ENCODE measurements at regions not wholly inside any gene's neighbourhood (a gene's known extent, or its start where the extent isn't known, plus 50 kb on each side); places are given as distances from the start of the nearest gene placed in this dataset.
A peak's percentile ranks its signal among the peaks of the same experiment; 100 is the strongest.
"Not testable (repeated sequence)": the region's sequence is repeated elsewhere in the genome, so short reads cannot be mapped to it uniquely, and the experiment has no call there.

GRCh38 chr12:105882404-105882803, 256.4 kb downstream of the NUAK1 start:
- TF ChIP-seq, protein P1, sequence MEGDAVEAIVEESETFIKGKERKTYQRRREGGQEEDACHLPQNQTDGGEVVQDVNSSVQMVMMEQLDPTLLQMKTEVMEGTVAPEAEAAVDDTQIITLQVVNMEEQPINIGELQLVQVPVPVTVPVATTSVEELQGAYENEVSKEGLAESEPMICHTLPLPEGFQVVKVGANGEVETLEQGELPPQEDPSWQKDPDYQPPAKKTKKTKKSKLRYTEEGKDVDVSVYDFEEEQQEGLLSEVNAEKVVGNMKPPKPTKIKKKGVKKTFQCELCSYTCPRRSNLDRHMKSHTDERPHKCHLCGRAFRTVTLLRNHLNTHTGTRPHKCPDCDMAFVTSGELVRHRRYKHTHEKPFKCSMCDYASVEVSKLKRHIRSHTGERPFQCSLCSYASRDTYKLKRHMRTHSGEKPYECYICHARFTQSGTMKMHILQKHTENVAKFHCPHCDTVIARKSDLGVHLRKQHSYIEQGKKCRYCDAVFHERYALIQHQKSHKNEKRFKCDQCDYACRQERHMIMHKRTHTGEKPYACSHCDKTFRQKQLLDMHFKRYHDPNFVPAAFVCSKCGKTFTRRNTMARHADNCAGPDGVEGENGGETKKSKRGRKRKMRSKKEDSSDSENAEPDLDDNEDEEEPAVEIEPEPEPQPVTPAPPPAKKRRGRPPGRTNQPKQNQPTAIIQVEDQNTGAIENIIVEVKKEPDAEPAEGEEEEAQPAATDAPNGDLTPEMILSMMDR (IDR thresholded peaks at IDR 0.05), result no peak
- DNase-seq (ENCODE audit: low spot score) (no peak), ATAC-seq (ENCODE audit: low FRiP score) (peak; percentile 81)

- TF ChIP-seq, protein P1 (IDR thresholded peaks at IDR 0.05), result no peak
- DNase-seq (ENCODE audit: low spot score) (no peak), ATAC-seq (ENCODE audit: low FRiP score) (no peak)
Measured at GRCh38 chr12:105887131-105887530, 251.6 kb downstream of the NUAK1 start.

DNA sequence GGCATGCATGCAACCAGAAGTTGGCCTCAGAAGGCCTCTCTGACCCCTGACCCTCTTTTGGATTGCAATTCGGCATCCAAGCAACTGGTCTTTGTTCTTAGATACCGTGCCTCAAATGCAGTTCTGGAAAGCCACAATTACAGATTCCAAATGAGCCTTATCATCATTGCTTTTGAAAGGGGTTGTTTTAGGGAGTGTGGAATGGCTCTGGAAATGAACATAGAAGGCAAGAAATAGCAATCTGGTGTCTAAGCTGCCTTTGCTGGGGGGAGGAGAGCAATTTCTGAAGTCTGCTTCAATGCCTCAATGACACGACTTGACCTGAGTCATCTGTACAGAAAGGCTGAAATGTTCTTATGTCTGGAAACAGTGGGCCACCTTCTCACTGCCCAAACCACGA, 250.1 kb downstream of the NUAK1 start:
- DNase-seq (ENCODE audit: low spot score) (no peak), ATAC-seq (ENCODE audit: low FRiP score) (no peak)
- TF ChIP-seq, protein P1 (IDR thresholded peaks at IDR 0.05), result no peak

DNA sequence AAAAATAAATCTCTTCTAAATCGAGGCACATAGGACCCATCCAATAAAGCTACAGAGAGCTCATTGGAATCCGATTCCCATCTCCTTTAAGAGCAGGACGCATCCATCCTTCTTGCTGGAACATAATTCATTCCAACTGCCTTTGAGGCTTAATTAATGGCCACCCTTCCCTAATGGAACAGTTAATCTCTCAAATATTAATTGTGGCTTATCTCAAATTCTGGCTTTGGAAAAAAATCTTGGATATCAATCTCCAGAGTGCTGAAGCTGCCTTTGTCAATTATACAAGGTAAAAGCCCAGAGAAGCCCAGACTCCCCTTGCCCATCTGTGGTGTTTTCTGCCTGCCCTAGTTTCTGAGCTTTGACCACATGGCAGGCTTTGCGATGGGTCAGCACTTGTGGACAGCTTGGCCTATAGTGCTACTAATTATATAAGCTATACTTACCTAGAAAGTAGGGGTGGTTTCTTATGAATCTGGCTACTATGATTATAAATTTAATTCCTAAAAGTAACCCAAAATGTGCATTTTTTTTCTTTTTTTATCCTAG, 246.3 kb downstream of the NUAK1 start:
- ATAC-seq (ENCODE audit: low FRiP score), result no peak
- TF ChIP-seq, protein P1 (IDR thresholded peaks at IDR 0.05), result no peak
- DNase-seq (ENCODE audit: low spot score), result no peak

DNA sequence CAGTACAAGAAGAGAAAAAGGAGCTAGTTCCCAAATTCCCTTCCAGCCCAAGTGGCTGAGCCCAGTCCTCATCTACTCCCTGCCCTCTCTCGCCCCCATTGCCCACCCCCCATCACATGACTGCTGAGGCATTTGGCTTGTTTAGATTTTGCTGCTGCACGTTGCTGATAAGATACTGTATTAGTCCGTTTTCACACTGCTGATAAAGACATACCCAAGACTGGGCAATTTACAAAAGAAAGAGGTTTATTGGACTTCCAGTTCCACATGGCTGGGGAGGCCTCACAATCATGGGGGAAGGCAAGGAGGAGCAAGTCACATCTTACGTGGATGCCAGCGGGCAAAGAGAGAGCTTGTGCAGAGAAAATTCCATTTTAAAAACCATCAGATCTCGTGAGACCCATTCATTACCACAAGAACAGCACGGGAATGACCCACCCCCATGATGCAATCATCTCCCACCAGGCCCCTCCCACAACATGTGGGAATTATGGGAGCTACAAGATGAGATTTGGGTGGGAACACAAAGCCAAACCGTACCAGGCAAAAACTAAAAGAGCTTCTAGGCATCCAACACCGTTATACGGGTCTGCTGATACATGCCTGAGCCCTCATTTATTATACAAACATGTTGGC, 243.4 kb downstream of the NUAK1 start:
- not testable (repeated sequence) for DNase-seq (ENCODE audit: low spot score); ATAC-seq (ENCODE audit: low FRiP score)

DNA sequence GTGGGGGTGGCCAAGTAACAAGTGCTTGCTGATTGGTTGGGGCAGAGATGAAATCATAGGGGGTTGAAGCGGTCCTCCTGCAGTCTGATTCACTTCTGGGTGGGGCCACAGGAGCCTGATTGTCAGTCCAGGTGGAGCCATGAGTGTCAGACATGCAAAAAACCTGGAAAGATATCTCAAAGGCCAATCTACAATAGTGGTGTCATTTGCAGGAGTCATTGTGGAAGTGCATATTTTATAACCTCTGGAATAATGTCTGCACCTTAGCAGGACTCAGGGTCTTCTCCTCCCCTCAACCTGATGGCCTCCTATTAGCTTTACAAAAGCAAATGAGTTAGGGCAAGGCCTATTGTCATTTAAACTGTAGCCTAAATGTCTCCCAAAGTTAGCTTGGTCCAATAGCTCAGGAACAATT, 241.4 kb downstream of the NUAK1 start:
- TF ChIP-seq, protein P1 (IDR thresholded peaks at IDR 0.05), result no peak
- ATAC-seq (ENCODE audit: low FRiP score) (no peak), DNase-seq (ENCODE audit: low spot score) (no peak)

DNA sequence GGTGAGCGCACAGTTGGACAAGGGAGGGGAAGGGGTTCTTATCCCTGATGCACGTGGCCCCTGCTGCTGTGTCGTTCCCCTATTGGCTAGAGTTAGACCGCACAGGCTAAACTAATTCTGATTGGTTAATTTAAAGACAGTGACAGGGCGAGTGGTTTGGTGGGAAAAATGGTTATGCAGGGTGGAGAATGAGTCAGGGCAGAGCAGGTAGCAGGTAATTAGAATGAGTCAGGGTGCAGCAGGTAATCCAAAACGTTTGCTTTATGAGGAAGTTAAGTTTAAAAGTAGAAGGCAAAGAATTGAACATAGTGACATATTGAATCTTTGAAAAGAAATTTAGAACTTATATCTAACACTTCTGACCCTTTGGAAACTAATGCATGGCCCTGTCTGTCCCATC, 240.5 kb downstream of the NUAK1 start:
- ATAC-seq (ENCODE audit: low FRiP score); DNase-seq (ENCODE audit: low spot score): not testable (repeated sequence)

GRCh38 chr12:105899589-105899988, 239.2 kb downstream of the NUAK1 start:
- TF ChIP-seq, protein P1 (IDR thresholded peaks at IDR 0.05), result no peak
- ATAC-seq (ENCODE audit: low FRiP score), result no peak
- DNase-seq (ENCODE audit: low spot score), result no peak

Data from omental fat pad (tissue), 3 donors.